CD4-positive, alpha-beta T cell (primary cell): ENCODE measurements at regions not wholly inside any gene's neighbourhood (a gene's known extent, or its start where the extent isn't known, plus 50 kb on each side); places are given as distances from the start of the nearest gene placed in this dataset.

ENCODE experiments used
- ATAC-seq: fragments of 200-7000 bp; cut with Tn5 transposase; one replicate; pipeline ENCODE4 v1.10.0; 2022; ENCODE audit warnings: mild to moderate bottlenecking; ENCODE audit not compliant: poor library complexity
- CTCF ChIA-PET: fragments of 350-600 bp; sonication (Branson Sonifier 250); formaldehyde crosslinking; loops from one replicate; lab custom pipeline; 2021; ENCODE audit warnings: antibody characterized with exemption, inconsistent platforms; lab: Charles Lee
- POLR2A ChIA-PET: fragments of 350-600 bp; sonication (Branson Sonifier 250); formaldehyde crosslinking; loops from one replicate; lab custom pipeline; 2021; ENCODE audit warnings: antibody characterized with exemption, inconsistent platforms; lab: Charles Lee
- DNase-seq, 14 experiments: peaks; one replicate each; pipeline ENCODE4 v3.0.0-alpha.2; 2013 to 2020; ENCODE audit warnings: mixed read lengths in 2 of 14
- H3K27ac ChIP-seq, 2 donors: one replicate each; pipeline versions ENCODE4 v1.5.1 to v1.7.0; 2013; ENCODE audit warnings: low read length in 2 of 2, low read depth in 1 of 2, mild to moderate bottlenecking in 1 of 2
- H3K27me3 ChIP-seq, 2 experiments: 1 replicate in 1 of 2; 2 replicates in 1 of 2; pipeline versions ENCODE4 v1.6.1 to v1.7.0; 2013; ENCODE audit warnings: low read length in 2 of 2, control low read depth in 1 of 2, mild to moderate bottlenecking in 1 of 2, moderate library complexity in 1 of 2; ENCODE audit not compliant: insufficient read depth in 2 of 2, control insufficient read depth in 1 of 2
- H3K36me3 ChIP-seq: one replicate; pipeline ENCODE4 v1.6.1; 2013; ENCODE audit warnings: low read length, control low read depth; ENCODE audit not compliant: insufficient read depth
- H3K4me1 ChIP-seq: one replicate; pipeline ENCODE4 v1.6.1; 2013; ENCODE audit warnings: low read length, control low read depth; ENCODE audit not compliant: insufficient read depth
- H3K4me3 ChIP-seq: one replicate; pipeline ENCODE4 v1.5.1; 2013; ENCODE audit warnings: mild to moderate bottlenecking, low read length, moderate library complexity
- H3K9me3 ChIP-seq, 2 experiments: 1 replicate in 1 of 2; 2 replicates in 1 of 2; pipeline versions ENCODE4 v1.6.1 to v1.7.0; 2013; ENCODE audit warnings: low read length in 2 of 2, mild to moderate bottlenecking in 2 of 2, control low read depth in 1 of 2, moderate library complexity in 1 of 2; ENCODE audit not compliant: control insufficient read depth in 1 of 2, insufficient read depth in 1 of 2
- H3K27ac Mint-ChIP-seq: one replicate; pipeline ENCODE4 v1.8.0; 2020; ENCODE audit warnings: mixed read lengths
- H3K27me3 Mint-ChIP-seq: one replicate; pipeline ENCODE4 v1.8.0; 2021; ENCODE audit warnings: mixed read lengths
- H3K36me3 Mint-ChIP-seq: one replicate; pipeline ENCODE4 v1.8.0; 2021; ENCODE audit warnings: low read depth, mixed read lengths
- H3K4me1 Mint-ChIP-seq: one replicate; pipeline ENCODE4 v1.8.0; 2021; ENCODE audit warnings: low read depth, mixed read lengths
- H3K4me3 Mint-ChIP-seq: one replicate; pipeline ENCODE4 v1.8.0; 2020; ENCODE audit warnings: mild to moderate bottlenecking, mixed read lengths
- H3K9me3 Mint-ChIP-seq: one replicate; pipeline ENCODE4 v1.8.0; 2020; ENCODE audit warnings: mixed read lengths
- intact Hi-C, 2 experiments: fragments of 100-400 bp; cut with DNase I in 1 of 2; cut with micrococcal nuclease in 1 of 2; formaldehyde crosslinking; loops; one replicate each; pipeline versions ENCODE4 v1.15.1 to v1.9.0; 2023 to 2025; cut with DNase I, micrococcal nuclease
- TF ChIP-seq, protein P1 (sequence below): fragments of 200-600 bp; IDR thresholded peaks from one replicate; pipeline ENCODE4 v1.8.0; 2022; ENCODE audit warnings: antibody characterized with exemption, mild to moderate bottlenecking

GRCh38 chr4:126213996-126214395 is 899.2 kb downstream of the FAT4 start:
- ATAC-seq (no peak), DNase-seq (no peak)
- H3K27ac Mint-ChIP-seq, result no peak overlapping the region
- Histone ChIP-seq H3K4me1 (no peaks in the 10 kb centered on the region), H3K27me3 (no peaks in the 10 kb centered on the region), H3K4me3 (no peak overlapping the region), H3K9me3 (no peaks in the 10 kb centered on the region), H3K27ac (no peak overlapping the region), H3K36me3 (no peaks in the 10 kb centered on the region)
- ChIA-PET CTCF (no interaction called here), POLR2A (no interaction called here)
- H3K36me3 Mint-ChIP-seq, result no peaks in the 10 kb centered on the region
- H3K9me3 Mint-ChIP-seq, result peaks cover 3% of the 10 kb centered on the region
- intact Hi-C loops, result no loop called here
- TF ChIP-seq, protein P1, sequence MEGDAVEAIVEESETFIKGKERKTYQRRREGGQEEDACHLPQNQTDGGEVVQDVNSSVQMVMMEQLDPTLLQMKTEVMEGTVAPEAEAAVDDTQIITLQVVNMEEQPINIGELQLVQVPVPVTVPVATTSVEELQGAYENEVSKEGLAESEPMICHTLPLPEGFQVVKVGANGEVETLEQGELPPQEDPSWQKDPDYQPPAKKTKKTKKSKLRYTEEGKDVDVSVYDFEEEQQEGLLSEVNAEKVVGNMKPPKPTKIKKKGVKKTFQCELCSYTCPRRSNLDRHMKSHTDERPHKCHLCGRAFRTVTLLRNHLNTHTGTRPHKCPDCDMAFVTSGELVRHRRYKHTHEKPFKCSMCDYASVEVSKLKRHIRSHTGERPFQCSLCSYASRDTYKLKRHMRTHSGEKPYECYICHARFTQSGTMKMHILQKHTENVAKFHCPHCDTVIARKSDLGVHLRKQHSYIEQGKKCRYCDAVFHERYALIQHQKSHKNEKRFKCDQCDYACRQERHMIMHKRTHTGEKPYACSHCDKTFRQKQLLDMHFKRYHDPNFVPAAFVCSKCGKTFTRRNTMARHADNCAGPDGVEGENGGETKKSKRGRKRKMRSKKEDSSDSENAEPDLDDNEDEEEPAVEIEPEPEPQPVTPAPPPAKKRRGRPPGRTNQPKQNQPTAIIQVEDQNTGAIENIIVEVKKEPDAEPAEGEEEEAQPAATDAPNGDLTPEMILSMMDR, result no peak
- H3K4me1 Mint-ChIP-seq, result no peaks in the 10 kb centered on the region
- no peak overlapping the region for H3K4me3 Mint-ChIP-seq
- no peaks in the 10 kb centered on the region for H3K27me3 Mint-ChIP-seq

DNA sequence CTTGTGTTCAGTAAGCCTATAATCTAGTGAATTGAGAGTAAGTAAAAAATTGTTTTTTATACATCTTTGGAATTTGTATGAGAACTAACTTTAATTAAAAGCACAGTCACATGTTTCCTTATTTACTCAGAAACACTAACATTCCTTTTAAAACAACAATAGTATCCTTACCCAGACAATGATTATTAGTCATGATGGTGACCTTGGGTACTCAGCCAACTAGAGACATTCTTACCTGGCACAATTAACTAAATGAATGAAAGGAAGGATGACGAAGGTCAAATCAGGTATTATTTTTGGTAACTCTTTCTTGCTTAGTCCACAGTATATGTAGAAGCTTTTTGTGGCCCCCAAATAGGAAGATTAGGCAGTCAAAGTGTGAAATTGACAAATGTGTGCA is 901.0 kb downstream of the FAT4 start:
- TF ChIP-seq, protein P1, result no peak
- Histone ChIP-seq H3K27me3 (no peaks in the 10 kb centered on the region), H3K4me1 (no peaks in the 10 kb centered on the region), H3K4me3 (no peak overlapping the region), H3K9me3 (no peaks in the 10 kb centered on the region), H3K27ac (no peak overlapping the region), H3K36me3 (no peaks in the 10 kb centered on the region)
- no peak for DNase-seq
- intact Hi-C loops, result no loop called here
- POLR2A ChIA-PET, result no interaction called here
- no peak overlapping the region for H3K27ac Mint-ChIP-seq
- no peaks in the 10 kb centered on the region for H3K9me3 Mint-ChIP-seq
- H3K27me3 Mint-ChIP-seq, result no peaks in the 10 kb centered on the region
- no peaks in the 10 kb centered on the region for H3K36me3 Mint-ChIP-seq
- no peak overlapping the region for H3K4me3 Mint-ChIP-seq
- CTCF ChIA-PET, result no interaction called here
- no peak for ATAC-seq
- no peaks in the 10 kb centered on the region for H3K4me1 Mint-ChIP-seq

- ChIA-PET POLR2A (no interaction called here), CTCF (no interaction called here)
- TF ChIP-seq, protein P1, result no peak
- Mint-ChIP-seq H3K27ac (no peak overlapping the region), H3K36me3 (no peaks in the 10 kb centered on the region), H3K4me1 (no peaks in the 10 kb centered on the region), H3K4me3 (no peak overlapping the region), H3K27me3 (no peaks in the 10 kb centered on the region), H3K9me3 (no peaks in the 10 kb centered on the region)
- H3K4me1 ChIP-seq, result no peaks in the 10 kb centered on the region
- no peaks in the 10 kb centered on the region for H3K9me3 ChIP-seq
- H3K36me3 ChIP-seq, result no peaks in the 10 kb centered on the region
- no peak for ATAC-seq
- H3K27ac ChIP-seq, result no peak overlapping the region
- H3K4me3 ChIP-seq, result no peak overlapping the region
- DNase-seq, result no peak
- intact Hi-C loops, result no loop called here
- H3K27me3 ChIP-seq, result no peaks in the 10 kb centered on the region
Measured at GRCh38 chr4:126216611-126217010, 901.9 kb downstream of the FAT4 start.
